ENCODE measurements at regions not wholly inside any gene's neighbourhood (a gene's known extent, or its start where the extent isn't known, plus 50 kb on each side); places are given as distances from the start of the nearest gene placed in this dataset.

DNA sequence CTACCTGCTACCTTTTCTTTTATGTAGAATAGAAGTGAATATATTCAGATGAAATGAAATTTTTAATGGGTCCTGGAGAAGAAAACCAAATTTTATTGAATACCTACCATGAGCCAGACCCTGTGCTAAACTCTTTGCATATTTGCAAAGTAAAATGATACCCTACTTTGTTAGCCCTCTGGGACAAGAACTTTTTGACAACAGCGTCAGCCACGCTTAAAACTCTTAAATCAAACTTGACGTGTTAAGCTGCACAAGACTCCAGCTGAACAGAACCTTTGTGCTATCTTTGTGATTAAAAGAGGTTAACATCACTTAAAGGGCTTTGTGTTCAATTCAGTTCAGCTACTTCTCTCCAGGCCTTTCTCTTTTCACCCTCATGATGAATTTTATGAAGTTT is 316.5 kb downstream of the MEX3B start:
- no peak for DNase-seq (ENCODE audit: low spot score)
- no peaks in the 10 kb centered on the region for H3K36me3 ChIP-seq (ENCODE audit: low read depth)
- H3K4me1 ChIP-seq (ENCODE audit: insufficient read depth, poor library complexity, severe bottlenecking), result no peaks in the 10 kb centered on the region
- ATAC-seq (ENCODE audit: low read depth), result no peak
- no peaks in the 10 kb centered on the region for H3K27me3 ChIP-seq (ENCODE audit: insufficient read depth, poor library complexity, severe bottlenecking)
- no peaks in the 10 kb centered on the region for H3K9me3 ChIP-seq (ENCODE audit: severe bottlenecking)
- no peak for TF ChIP-seq CTCF (IDR thresholded peaks at IDR 0.05; ENCODE audit: poor library complexity, severe bottlenecking)
- no peak overlapping the region for H3K27ac ChIP-seq (ENCODE audit: poor library complexity, severe bottlenecking)
- H3K4me3 ChIP-seq (ENCODE audit: severe bottlenecking), result no peak overlapping the region

DNA sequence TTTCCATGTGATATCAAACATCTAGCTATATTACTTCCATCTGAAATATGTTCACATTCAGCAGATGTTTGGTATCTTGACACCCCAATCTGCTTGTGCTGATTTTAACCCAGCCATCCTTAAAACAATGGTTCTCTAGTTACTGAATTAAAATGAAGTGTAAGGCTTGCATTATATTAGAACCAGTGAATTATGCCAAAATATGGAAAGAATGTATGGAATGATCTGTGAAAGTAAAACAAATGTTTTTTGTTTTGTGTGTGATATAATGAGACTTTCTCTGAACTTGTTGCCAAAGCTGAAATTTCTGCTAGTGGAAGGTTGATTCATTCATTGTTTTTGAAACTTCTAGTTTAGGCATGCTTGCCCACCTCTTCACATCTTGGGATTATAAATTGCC is 317.1 kb downstream of the MEX3B start:
- ATAC-seq (ENCODE audit: low read depth) (no peak), DNase-seq (ENCODE audit: low spot score) (no peak)
- TF ChIP-seq CTCF (IDR thresholded peaks at IDR 0.05; ENCODE audit: poor library complexity, severe bottlenecking), result no peak
- Histone ChIP-seq H3K27ac (ENCODE audit: poor library complexity, severe bottlenecking) (no peak overlapping the region), H3K36me3 (ENCODE audit: low read depth) (no peaks in the 10 kb centered on the region), H3K4me3 (ENCODE audit: severe bottlenecking) (no peak overlapping the region), H3K27me3 (ENCODE audit: insufficient read depth, poor library complexity, severe bottlenecking) (no peaks in the 10 kb centered on the region), H3K4me1 (ENCODE audit: insufficient read depth, poor library complexity, severe bottlenecking) (no peaks in the 10 kb centered on the region), H3K9me3 (ENCODE audit: severe bottlenecking) (no peaks in the 10 kb centered on the region)

DNA sequence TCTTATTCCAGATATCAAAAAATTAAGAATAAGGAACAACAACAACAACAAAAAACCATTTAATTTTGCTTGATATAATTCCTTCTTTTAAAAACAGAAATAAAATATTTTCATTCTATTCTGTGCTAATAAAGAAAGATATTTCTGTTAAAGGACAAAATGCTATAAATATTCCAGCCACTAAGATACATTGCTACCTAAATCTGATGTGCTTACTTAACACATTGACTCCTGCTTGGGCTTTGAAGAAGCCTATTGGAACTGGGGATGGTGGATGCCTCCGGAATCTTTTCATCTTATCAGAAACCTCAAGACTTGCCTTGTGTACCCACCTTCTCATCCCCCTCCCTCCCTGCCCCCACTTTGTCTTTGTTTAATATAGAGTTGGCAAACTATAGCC is 320.2 kb downstream of the MEX3B start:
- H3K4me1 ChIP-seq (ENCODE audit: insufficient read depth, poor library complexity, severe bottlenecking), result no peaks in the 10 kb centered on the region
- no peaks in the 10 kb centered on the region for H3K27me3 ChIP-seq (ENCODE audit: insufficient read depth, poor library complexity, severe bottlenecking)
- no peaks in the 10 kb centered on the region for H3K36me3 ChIP-seq (ENCODE audit: low read depth)
- DNase-seq (ENCODE audit: low spot score) (no peak), ATAC-seq (ENCODE audit: low read depth) (no peak)
- no peak overlapping the region for H3K4me3 ChIP-seq (ENCODE audit: severe bottlenecking)
- H3K9me3 ChIP-seq (ENCODE audit: severe bottlenecking), result no peaks in the 10 kb centered on the region
- no peak for TF ChIP-seq CTCF (IDR thresholded peaks at IDR 0.05; ENCODE audit: poor library complexity, severe bottlenecking)
- no peak overlapping the region for H3K27ac ChIP-seq (ENCODE audit: poor library complexity, severe bottlenecking)

DNA sequence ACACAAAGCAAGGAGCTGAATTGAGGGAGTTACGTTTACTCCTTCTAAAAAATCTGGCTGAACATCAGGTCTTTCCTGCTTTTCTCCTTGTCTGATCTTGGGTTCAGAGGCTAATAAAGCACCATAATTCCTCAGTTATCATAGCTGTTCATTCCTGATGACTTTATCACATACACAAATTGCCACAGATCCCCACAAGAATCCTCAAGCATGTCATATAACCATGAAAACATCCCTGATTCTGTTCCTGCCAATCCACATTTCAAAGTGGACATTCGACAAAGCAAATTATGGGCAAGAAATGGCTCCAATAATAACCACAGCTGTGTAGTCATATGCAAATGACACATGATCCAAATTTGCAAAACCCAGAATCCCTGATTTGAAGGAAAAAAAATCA is 321.3 kb downstream of the MEX3B start:
- H3K4me1 ChIP-seq (ENCODE audit: insufficient read depth, poor library complexity, severe bottlenecking), result no peaks in the 10 kb centered on the region
- no peak for TF ChIP-seq CTCF (IDR thresholded peaks at IDR 0.05; ENCODE audit: poor library complexity, severe bottlenecking)
- ATAC-seq (ENCODE audit: low read depth), result no peak
- no peaks in the 10 kb centered on the region for H3K27me3 ChIP-seq (ENCODE audit: insufficient read depth, poor library complexity, severe bottlenecking)
- H3K9me3 ChIP-seq (ENCODE audit: severe bottlenecking), result no peaks in the 10 kb centered on the region
- DNase-seq (ENCODE audit: low spot score), result no peak
- H3K27ac ChIP-seq (ENCODE audit: poor library complexity, severe bottlenecking), result no peak overlapping the region
- H3K4me3 ChIP-seq (ENCODE audit: severe bottlenecking), result no peak overlapping the region
- H3K36me3 ChIP-seq (ENCODE audit: low read depth), result no peaks in the 10 kb centered on the region

DNA sequence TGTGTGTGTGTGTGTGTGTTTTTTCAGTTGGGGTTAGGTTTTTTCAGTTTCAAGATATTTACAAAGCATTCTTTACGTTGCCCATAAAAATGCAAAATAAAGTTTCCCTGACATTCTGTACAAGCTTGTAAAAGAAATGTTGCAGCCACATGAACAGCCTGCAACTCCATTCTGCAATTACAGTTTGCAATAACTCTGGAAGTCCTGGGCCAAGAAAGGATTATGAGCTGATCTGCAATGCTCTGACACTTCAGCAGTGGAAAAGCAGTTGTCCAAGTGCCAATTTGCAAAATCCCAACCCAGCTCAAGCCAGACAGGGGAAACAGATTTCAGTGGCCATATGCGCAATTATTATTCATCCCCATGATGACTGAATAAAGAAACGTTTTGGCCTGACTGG is 322.1 kb downstream of the MEX3B start:
- H3K36me3 ChIP-seq (ENCODE audit: low read depth), result no peaks in the 10 kb centered on the region
- no peak overlapping the region for H3K27ac ChIP-seq (ENCODE audit: poor library complexity, severe bottlenecking)
- no peaks in the 10 kb centered on the region for H3K27me3 ChIP-seq (ENCODE audit: insufficient read depth, poor library complexity, severe bottlenecking)
- H3K9me3 ChIP-seq (ENCODE audit: severe bottlenecking), result no peaks in the 10 kb centered on the region
- TF ChIP-seq CTCF (IDR thresholded peaks at IDR 0.05; ENCODE audit: poor library complexity, severe bottlenecking), result no peak
- H3K4me3 ChIP-seq (ENCODE audit: severe bottlenecking), result no peak overlapping the region
- no peaks in the 10 kb centered on the region for H3K4me1 ChIP-seq (ENCODE audit: insufficient read depth, poor library complexity, severe bottlenecking)
- DNase-seq (ENCODE audit: low spot score) (no peak), ATAC-seq (ENCODE audit: low read depth) (no peak)

All from RWPE2 (cell line).